HCT116 (cell line): ENCODE measurements at regions not wholly inside any gene's neighbourhood (a gene's known extent, or its start where the extent isn't known, plus 50 kb on each side); places are given as distances from the start of the nearest gene placed in this dataset.

ENCODE experiments used
- ATAC-seq: fragments of 200-7000 bp; cut with Tn5 transposase; 2 replicates; pipeline ENCODE4 v1.9.1; 2020; ENCODE audit warnings: mild to moderate bottlenecking, moderate library complexity
- BruUV-seq: library from RNA; stranded (reverse); fragments of 400-500 nt; replicated peaks from 2 replicates; lab custom pipeline; 2021; lab: Mats Ljungman, UMichigan
- CTCF ChIA-PET: fragments of 300-600 bp; sonication (Branson Sonifier 250); formaldehyde crosslinking; loops from one replicate; lab custom pipeline; 2021; ENCODE audit warnings: antibody characterized with exemption; lab: Charles Lee
- POLR2A ChIA-PET: fragments of 300-600, 350-600 bp; sonication (Branson Sonifier 250); formaldehyde crosslinking; loops from one replicate; lab custom pipeline; 2021; ENCODE audit warnings: antibody characterized with exemption; lab: Charles Lee
- RAD21 ChIA-PET, 2 experiments: fragments of 300-600 bp; sonication (Branson Sonifier 250); formaldehyde crosslinking; loops; one replicate each; lab custom pipeline; 2023; ENCODE audit warnings: low total read pairs in 2 of 2; ENCODE audit not compliant: uncharacterized antibody in 2 of 2, unreplicated experiment in 2 of 2, low non-redundant PET in 1 of 2; lab: Charles Lee
- DNase-seq: peaks from one replicate; pipeline ENCODE4 v3.0.0-alpha.2; 2010; ENCODE audit warnings: low read depth, low spot score
- H2AFZ ChIP-seq: fragments of 200-600 bp; shearing (Covaris generic), sonication (generic); 2 replicates; pipeline ENCODE4 v1.6.1; 2017; ENCODE audit warnings: low read depth, mixed run types, mixed read lengths, antibody characterized with exemption, low read length; ENCODE audit not compliant: poor library complexity, severe bottlenecking
- H3K27ac ChIP-seq: 2 replicates; pipeline ENCODE4 v1.5.1; 2012; ENCODE audit warnings: low read depth, low read length
- H3K27me3 ChIP-seq: fragments of 200-600 bp; sonication (generic); 2 replicates; pipeline ENCODE4 v1.6.1; 2016; ENCODE audit warnings: mixed run types, low read length, mixed read lengths; ENCODE audit not compliant: insufficient read depth
- H3K36me3 ChIP-seq, 2 experiments: fragments of 200-500 bp in 1 of 2; fragments of 200-600 bp in 1 of 2; sonication (Bioruptor generic) in 1 of 2; sonication (generic) in 1 of 2; 2 replicates each; pipeline versions ENCODE4 v1.5.1 to v1.6.1; 2014 to 2016; ENCODE audit warnings: low read length in 2 of 2, inconsistent platforms in 1 of 2, mixed read lengths in 1 of 2, mixed run types in 1 of 2; ENCODE audit not compliant: insufficient read depth in 2 of 2, control insufficient read depth in 1 of 2
- H3K4me1 ChIP-seq, 2 experiments: fragments of 200-600 bp in 1 of 2; sonication (generic) in 1 of 2; 2 replicates each; pipeline versions ENCODE4 v1.5.1 to v1.6.1; 2012 to 2017; ENCODE audit warnings: low read length in 2 of 2, inconsistent platforms in 1 of 2, mild to moderate bottlenecking in 1 of 2, mixed read lengths in 1 of 2, mixed run types in 1 of 2, moderate library complexity in 1 of 2; ENCODE audit not compliant: insufficient read depth in 2 of 2, control insufficient read depth in 1 of 2
- H3K4me2 ChIP-seq: fragments of 200-600 bp; sonication (generic); 2 replicates; pipeline ENCODE4 v1.6.1; 2017; ENCODE audit warnings: mixed run types, low read length, mixed read lengths
- H3K4me3 ChIP-seq, 2 experiments: fragments of 200-600 bp in 1 of 2; sonication (generic) in 1 of 2; replicated peaks in 1 of 2; 2 replicates each; pipeline ENCODE4 v1.5.1; 2011 to 2016; ENCODE audit warnings: low read length in 2 of 2, control low read depth in 1 of 2, low read depth in 1 of 2, mild to moderate bottlenecking in 1 of 2, mixed read lengths in 1 of 2, mixed run types in 1 of 2
- H3K79me2 ChIP-seq: fragments of 200-600 bp; sonication (generic); 2 replicates; pipeline ENCODE4 v1.6.1; 2017; ENCODE audit warnings: mild to moderate bottlenecking, mixed run types, low read length, moderate library complexity, mixed read lengths; ENCODE audit not compliant: insufficient read depth
- H3K9ac ChIP-seq: fragments of 200-600 bp; sonication (generic); 2 replicates; pipeline ENCODE4 v1.6.1; 2016; ENCODE audit warnings: low read length, mixed read lengths
- H3K9me2 ChIP-seq: fragments of 200-600 bp; sonication (generic), shearing (Covaris generic); 2 replicates; pipeline ENCODE4 v1.6.1; 2017; ENCODE audit warnings: mixed run types, mild to moderate bottlenecking, moderate library complexity; ENCODE audit not compliant: insufficient read depth
- H3K9me3 ChIP-seq, 2 experiments: fragments of 200-500 bp in 1 of 2; fragments of 200-600 bp in 1 of 2; sonication (Bioruptor generic) in 1 of 2; sonication (generic) in 1 of 2; 2 replicates each; pipeline ENCODE4 v1.6.1; 2014 to 2017; ENCODE audit warnings: low read length in 2 of 2, mixed read lengths in 2 of 2, inconsistent platforms in 1 of 2, low read depth in 1 of 2, mild to moderate bottlenecking in 1 of 2, mixed run types in 1 of 2, moderate library complexity in 1 of 2; ENCODE audit not compliant: control insufficient read depth in 1 of 2, insufficient read depth in 1 of 2
- H4K20me1 ChIP-seq: fragments of 200-600 bp; sonication (generic), shearing (Covaris generic); 2 replicates; pipeline ENCODE4 v1.6.1; 2017; ENCODE audit warnings: mixed run types, mild to moderate bottlenecking, moderate library complexity; ENCODE audit not compliant: insufficient read depth
- CBX3 ChIP-seq: IDR thresholded peaks from 2 replicates; pipeline ENCODE4 v1.6.1; 2012; ENCODE audit warnings: low read depth
- EGR1 ChIP-seq: IDR thresholded peaks from 2 replicates; pipeline ENCODE4 v1.6.1; 2012; ENCODE audit warnings: low read depth
- ELF1 ChIP-seq: IDR thresholded peaks from 2 replicates; pipeline ENCODE4 v1.6.1; 2012; ENCODE audit warnings: low read depth, borderline replicate concordance
- EZH2 ChIP-seq: fragments of 200-600 bp; sonication (generic); IDR thresholded peaks from 2 replicates; pipeline ENCODE4 v1.6.1; 2017; ENCODE audit warnings: antibody characterized with exemption, mixed run types
- FOSL1 ChIP-seq: IDR thresholded peaks from 2 replicates; pipeline ENCODE4 v1.6.1; 2012; ENCODE audit warnings: low read depth
- POLR2A ChIP-seq: IDR thresholded peaks from 2 replicates; pipeline ENCODE4 v1.7.0; 2011; ENCODE audit warnings: borderline replicate concordance; ENCODE audit not compliant: insufficient read depth, insufficient read length; ENCODE audit errors: extremely low read depth
- POLR2AphosphoS5 ChIP-seq: IDR thresholded peaks from 2 replicates; pipeline ENCODE4 v1.6.1; 2011; ENCODE audit warnings: mild to moderate bottlenecking, low read depth, low read length, moderate library complexity
- RAD21 ChIP-seq: IDR thresholded peaks from 2 replicates; pipeline ENCODE4 v1.6.1; 2012; ENCODE audit warnings: low read depth, mild to moderate bottlenecking
- SIN3A ChIP-seq: IDR thresholded peaks from 2 replicates; pipeline ENCODE4 v1.6.1; 2012; ENCODE audit warnings: low read depth
- SP1 ChIP-seq: IDR thresholded peaks from 2 replicates; pipeline ENCODE4 v1.6.1; 2012; ENCODE audit warnings: low read depth
- ZNF274 ChIP-seq: fragments of 200-500 bp; sonication (Bioruptor generic); IDR thresholded peaks from 2 replicates; pipeline ENCODE4 v1.6.1; 2014; ENCODE audit warnings: mild to moderate bottlenecking, low read depth, low read length, inconsistent platforms
- intact Hi-C: fragments of 100-400 bp; cut with micrococcal nuclease; formaldehyde crosslinking; loops from 2 replicates; pipeline ENCODE4 v1.10.0; 2022
- TF ChIP-seq, protein P1 (sequence below): IDR thresholded peaks from 2 replicates; pipeline ENCODE4 v1.6.1; 2012; ENCODE audit warnings: low read depth
- TF ChIP-seq, protein P2 (sequence below): IDR thresholded peaks from 2 replicates; pipeline ENCODE4 v1.6.1; 2011; ENCODE audit warnings: mild to moderate bottlenecking, low read length, moderate library complexity; ENCODE audit not compliant: insufficient replicate concordance; ENCODE audit errors: extremely low read depth
- TF ChIP-seq, protein P3 (sequence below): IDR thresholded peaks from 2 replicates; pipeline ENCODE4 v1.6.1; 2012
- TF ChIP-seq, protein P4 (sequence below): IDR thresholded peaks from 2 replicates; pipeline ENCODE4 v1.6.1; 2012
- TF ChIP-seq, protein P5 (sequence below), 3 experiments: fragments of 200-600 bp in 1 of 3; sonication (generic) in 1 of 3; IDR thresholded peaks in 2 of 3; conservative IDR thresholded peaks in 1 of 3; 2 replicates each; pipeline ENCODE4 v1.5.1; 2012 to 2017; ENCODE audit warnings: low read depth in 2 of 3, low read length in 2 of 3, antibody characterized with exemption in 1 of 3, borderline replicate concordance in 1 of 3, control low read depth in 1 of 3, mild to moderate bottlenecking in 1 of 3, mixed read lengths in 1 of 3, mixed run types in 1 of 3, moderate library complexity in 1 of 3; ENCODE audit not compliant: insufficient read depth in 1 of 3

DNA sequence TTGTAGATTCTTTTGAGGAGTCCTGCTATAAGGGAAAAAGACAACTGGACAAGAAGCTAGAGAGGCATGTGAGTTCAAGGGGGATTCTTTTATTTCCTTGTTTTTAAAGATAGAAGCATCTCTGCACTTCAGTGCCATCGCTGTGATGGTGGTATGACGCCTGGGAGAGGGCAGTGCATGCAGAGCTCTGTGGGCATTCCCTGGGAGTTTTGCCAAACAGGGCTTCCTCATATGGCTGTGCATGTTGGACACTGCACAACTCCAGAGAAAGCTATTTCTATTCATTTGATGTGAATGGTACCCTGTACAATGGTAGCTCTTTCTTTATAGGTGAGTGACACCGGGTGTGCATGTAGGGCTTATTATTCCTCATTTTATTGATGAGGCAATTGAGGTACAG is 599.5 kb upstream of the DPP6 start:
- Histone ChIP-seq H3K4me3 (no peak overlapping the region), H3K36me3 (no peaks in the 10 kb centered on the region), H3K4me2 (no peak overlapping the region), H3K9me2 (no peaks in the 10 kb centered on the region), H3K9ac (no peak overlapping the region), H2AFZ (no peak overlapping the region), H3K27ac (no peak overlapping the region), H3K4me1 (no peaks in the 10 kb centered on the region), H3K9me3 (peaks cover 0 to 11% of the 10 kb centered on the region in 2 experiments; a peak in 2 of 4 replicates), H3K79me2 (no peaks in the 10 kb centered on the region), H4K20me1 (no peaks in the 10 kb centered on the region), H3K27me3 (no peaks in the 10 kb centered on the region)
- no TSS peak for BruUV-seq
- CTCF ChIA-PET, result no interaction called here
- no peak for DNase-seq
- ATAC-seq, result no peak
- RAD21 ChIA-PET, result no interaction called here
- intact Hi-C loops, result no loop called here
- POLR2A ChIA-PET, result no interaction called here
- no peak for TF ChIP-seq EGR1
- TF ChIP-seq EZH2, result no peak
- TF ChIP-seq CBX3, result no peak
- TF ChIP-seq RAD21, result no peak
- TF ChIP-seq ELF1, result no peak
- no peak for TF ChIP-seq SP1
- no peak for TF ChIP-seq FOSL1
- TF ChIP-seq SIN3A, result no peak
- TF ChIP-seq ZNF274, result no peak
- no peak for TF ChIP-seq POLR2A
- TF ChIP-seq, protein P1, sequence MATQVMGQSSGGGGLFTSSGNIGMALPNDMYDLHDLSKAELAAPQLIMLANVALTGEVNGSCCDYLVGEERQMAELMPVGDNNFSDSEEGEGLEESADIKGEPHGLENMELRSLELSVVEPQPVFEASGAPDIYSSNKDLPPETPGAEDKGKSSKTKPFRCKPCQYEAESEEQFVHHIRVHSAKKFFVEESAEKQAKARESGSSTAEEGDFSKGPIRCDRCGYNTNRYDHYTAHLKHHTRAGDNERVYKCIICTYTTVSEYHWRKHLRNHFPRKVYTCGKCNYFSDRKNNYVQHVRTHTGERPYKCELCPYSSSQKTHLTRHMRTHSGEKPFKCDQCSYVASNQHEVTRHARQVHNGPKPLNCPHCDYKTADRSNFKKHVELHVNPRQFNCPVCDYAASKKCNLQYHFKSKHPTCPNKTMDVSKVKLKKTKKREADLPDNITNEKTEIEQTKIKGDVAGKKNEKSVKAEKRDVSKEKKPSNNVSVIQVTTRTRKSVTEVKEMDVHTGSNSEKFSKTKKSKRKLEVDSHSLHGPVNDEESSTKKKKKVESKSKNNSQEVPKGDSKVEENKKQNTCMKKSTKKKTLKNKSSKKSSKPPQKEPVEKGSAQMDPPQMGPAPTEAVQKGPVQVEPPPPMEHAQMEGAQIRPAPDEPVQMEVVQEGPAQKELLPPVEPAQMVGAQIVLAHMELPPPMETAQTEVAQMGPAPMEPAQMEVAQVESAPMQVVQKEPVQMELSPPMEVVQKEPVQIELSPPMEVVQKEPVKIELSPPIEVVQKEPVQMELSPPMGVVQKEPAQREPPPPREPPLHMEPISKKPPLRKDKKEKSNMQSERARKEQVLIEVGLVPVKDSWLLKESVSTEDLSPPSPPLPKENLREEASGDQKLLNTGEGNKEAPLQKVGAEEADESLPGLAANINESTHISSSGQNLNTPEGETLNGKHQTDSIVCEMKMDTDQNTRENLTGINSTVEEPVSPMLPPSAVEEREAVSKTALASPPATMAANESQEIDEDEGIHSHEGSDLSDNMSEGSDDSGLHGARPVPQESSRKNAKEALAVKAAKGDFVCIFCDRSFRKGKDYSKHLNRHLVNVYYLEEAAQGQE, result no peak
- TF ChIP-seq, protein P2, sequence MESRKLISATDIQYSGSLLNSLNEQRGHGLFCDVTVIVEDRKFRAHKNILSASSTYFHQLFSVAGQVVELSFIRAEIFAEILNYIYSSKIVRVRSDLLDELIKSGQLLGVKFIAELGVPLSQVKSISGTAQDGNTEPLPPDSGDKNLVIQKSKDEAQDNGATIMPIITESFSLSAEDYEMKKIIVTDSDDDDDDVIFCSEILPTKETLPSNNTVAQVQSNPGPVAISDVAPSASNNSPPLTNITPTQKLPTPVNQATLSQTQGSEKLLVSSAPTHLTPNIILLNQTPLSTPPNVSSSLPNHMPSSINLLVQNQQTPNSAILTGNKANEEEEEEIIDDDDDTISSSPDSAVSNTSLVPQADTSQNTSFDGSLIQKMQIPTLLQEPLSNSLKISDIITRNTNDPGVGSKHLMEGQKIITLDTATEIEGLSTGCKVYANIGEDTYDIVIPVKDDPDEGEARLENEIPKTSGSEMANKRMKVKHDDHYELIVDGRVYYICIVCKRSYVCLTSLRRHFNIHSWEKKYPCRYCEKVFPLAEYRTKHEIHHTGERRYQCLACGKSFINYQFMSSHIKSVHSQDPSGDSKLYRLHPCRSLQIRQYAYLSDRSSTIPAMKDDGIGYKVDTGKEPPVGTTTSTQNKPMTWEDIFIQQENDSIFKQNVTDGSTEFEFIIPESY, result no peak
- TF ChIP-seq POLR2AphosphoS5, result no peak
- TF ChIP-seq, protein P3, sequence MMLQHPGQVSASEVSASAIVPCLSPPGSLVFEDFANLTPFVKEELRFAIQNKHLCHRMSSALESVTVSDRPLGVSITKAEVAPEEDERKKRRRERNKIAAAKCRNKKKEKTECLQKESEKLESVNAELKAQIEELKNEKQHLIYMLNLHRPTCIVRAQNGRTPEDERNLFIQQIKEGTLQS, result no peak
- TF ChIP-seq, protein P4, sequence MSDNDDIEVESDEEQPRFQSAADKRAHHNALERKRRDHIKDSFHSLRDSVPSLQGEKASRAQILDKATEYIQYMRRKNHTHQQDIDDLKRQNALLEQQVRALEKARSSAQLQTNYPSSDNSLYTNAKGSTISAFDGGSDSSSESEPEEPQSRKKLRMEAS, result no peak
- TF ChIP-seq, protein P5, sequence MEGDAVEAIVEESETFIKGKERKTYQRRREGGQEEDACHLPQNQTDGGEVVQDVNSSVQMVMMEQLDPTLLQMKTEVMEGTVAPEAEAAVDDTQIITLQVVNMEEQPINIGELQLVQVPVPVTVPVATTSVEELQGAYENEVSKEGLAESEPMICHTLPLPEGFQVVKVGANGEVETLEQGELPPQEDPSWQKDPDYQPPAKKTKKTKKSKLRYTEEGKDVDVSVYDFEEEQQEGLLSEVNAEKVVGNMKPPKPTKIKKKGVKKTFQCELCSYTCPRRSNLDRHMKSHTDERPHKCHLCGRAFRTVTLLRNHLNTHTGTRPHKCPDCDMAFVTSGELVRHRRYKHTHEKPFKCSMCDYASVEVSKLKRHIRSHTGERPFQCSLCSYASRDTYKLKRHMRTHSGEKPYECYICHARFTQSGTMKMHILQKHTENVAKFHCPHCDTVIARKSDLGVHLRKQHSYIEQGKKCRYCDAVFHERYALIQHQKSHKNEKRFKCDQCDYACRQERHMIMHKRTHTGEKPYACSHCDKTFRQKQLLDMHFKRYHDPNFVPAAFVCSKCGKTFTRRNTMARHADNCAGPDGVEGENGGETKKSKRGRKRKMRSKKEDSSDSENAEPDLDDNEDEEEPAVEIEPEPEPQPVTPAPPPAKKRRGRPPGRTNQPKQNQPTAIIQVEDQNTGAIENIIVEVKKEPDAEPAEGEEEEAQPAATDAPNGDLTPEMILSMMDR (IDR thresholded peaks at IDR 0.05 in 2 of 3, conservative IDR thresholded peaks at IDR 0.05 in 1 of 3; ENCODE audit: borderline replicate concordance in 1 of 3, insufficient read depth in 1 of 3, low read depth in 2 of 3, low read length in 2 of 3), result no peak
